ENCODE measurements at regions not wholly inside any gene's neighbourhood (a gene's known extent, or its start where the extent isn't known, plus 50 kb on each side); places are given as distances from the start of the nearest gene placed in this dataset.

DNA sequence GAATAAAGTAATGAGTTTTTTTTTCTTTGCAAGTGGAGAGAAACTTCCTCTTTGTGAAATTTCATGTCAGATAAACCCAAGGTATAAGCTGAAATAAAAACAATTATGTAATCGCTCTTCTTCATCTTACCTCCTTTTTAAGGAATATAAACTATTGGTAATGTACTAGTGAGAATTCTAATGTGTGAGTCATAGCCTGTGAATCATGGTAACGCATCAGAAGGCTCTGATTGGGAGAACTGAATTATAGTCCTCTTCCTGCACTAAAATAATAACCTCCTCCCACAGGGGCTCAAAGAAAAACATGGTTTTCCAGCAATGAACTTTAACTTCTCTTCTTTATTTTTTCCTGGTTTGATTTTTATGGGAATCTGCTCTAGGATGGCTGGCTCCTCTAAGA is 57.1 kb upstream of the COX20 start:
- TF ChIP-seq CEBPB (IDR thresholded peaks at IDR 0.05) (no peak), EP300 (IDR thresholded peaks at IDR 0.05; ENCODE audit: borderline replicate concordance) (no peak), FOXM1 (IDR thresholded peaks at IDR 0.05; ENCODE audit: borderline replicate concordance, low read depth) (no peak), MAX (IDR thresholded peaks at IDR 0.05) (no peak), TAF1 (IDR thresholded peaks at IDR 0.05; ENCODE audit: low read depth) (no peak), YY1 (IDR thresholded peaks at IDR 0.05; ENCODE audit: low read depth) (no peak), NFIC (IDR thresholded peaks at IDR 0.05) (no peak), TCF12 (IDR thresholded peaks at IDR 0.05; ENCODE audit: low read depth) (no peak)
- TF ChIP-seq, protein P1, sequence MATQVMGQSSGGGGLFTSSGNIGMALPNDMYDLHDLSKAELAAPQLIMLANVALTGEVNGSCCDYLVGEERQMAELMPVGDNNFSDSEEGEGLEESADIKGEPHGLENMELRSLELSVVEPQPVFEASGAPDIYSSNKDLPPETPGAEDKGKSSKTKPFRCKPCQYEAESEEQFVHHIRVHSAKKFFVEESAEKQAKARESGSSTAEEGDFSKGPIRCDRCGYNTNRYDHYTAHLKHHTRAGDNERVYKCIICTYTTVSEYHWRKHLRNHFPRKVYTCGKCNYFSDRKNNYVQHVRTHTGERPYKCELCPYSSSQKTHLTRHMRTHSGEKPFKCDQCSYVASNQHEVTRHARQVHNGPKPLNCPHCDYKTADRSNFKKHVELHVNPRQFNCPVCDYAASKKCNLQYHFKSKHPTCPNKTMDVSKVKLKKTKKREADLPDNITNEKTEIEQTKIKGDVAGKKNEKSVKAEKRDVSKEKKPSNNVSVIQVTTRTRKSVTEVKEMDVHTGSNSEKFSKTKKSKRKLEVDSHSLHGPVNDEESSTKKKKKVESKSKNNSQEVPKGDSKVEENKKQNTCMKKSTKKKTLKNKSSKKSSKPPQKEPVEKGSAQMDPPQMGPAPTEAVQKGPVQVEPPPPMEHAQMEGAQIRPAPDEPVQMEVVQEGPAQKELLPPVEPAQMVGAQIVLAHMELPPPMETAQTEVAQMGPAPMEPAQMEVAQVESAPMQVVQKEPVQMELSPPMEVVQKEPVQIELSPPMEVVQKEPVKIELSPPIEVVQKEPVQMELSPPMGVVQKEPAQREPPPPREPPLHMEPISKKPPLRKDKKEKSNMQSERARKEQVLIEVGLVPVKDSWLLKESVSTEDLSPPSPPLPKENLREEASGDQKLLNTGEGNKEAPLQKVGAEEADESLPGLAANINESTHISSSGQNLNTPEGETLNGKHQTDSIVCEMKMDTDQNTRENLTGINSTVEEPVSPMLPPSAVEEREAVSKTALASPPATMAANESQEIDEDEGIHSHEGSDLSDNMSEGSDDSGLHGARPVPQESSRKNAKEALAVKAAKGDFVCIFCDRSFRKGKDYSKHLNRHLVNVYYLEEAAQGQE (IDR thresholded peaks at IDR 0.05; ENCODE audit: low read depth): no peak

Measured in Ishikawa (cell line).